Caco-2 (cell line): ENCODE measurements at regions not wholly inside any gene's neighbourhood (a gene's known extent, or its start where the extent isn't known, plus 50 kb on each side); places are given as distances from the start of the nearest gene placed in this dataset.

Experiments
- BruUV-seq: library from RNA; stranded (reverse); fragments of 400-500 nt; replicated peaks from 2 replicates; lab custom pipeline; 2021; lab: Mats Ljungman, UMichigan
- CTCF ChIA-PET: fragments of 300-600 bp; sonication (Branson Sonifier 250); formaldehyde crosslinking; loops from one replicate; lab custom pipeline; 2022; ENCODE audit warnings: antibody characterized with exemption; lab: Charles Lee
- POLR2A ChIA-PET: fragments of 300-600 bp; sonication (Branson Sonifier 250); formaldehyde crosslinking; loops from one replicate; lab custom pipeline; 2022; ENCODE audit warnings: antibody characterized with exemption; lab: Charles Lee
- DNase-seq, 2 experiments: peaks; one replicate each; pipeline versions ENCODE4 v3.0.0 to v3.0.0-alpha.2; 2020 to 2022
- H3K27me3 ChIP-seq: replicated peaks from 2 replicates; pipeline ENCODE4 v1.6.0; 2011; ENCODE audit warnings: low read length; ENCODE audit not compliant: control insufficient read depth, insufficient read depth
- H3K36me3 ChIP-seq: 2 replicates; pipeline ENCODE4 v1.5.1; 2011; ENCODE audit warnings: low read length; ENCODE audit not compliant: control insufficient read depth, insufficient read depth
- H3K4me1 ChIP-seq: fragments of 250-450 bp; sonication (Bioruptor Pico); 2 replicates; pipeline ENCODE4 v1.5.1; 2020; ENCODE audit warnings: mild to moderate bottlenecking
- H3K4me3 ChIP-seq: 2 replicates; pipeline ENCODE4 v1.5.1; 2011; ENCODE audit warnings: low read depth, mild to moderate bottlenecking, control low read depth, low read length
- H3K9me3 ChIP-seq: fragments of 250-450 bp; sonication (Bioruptor Pico); 2 replicates; pipeline ENCODE4 v1.5.1; 2020; ENCODE audit warnings: mild to moderate bottlenecking, moderate library complexity
- H3K27ac Mint-ChIP-seq: one replicate; pipeline ENCODE4 v1.8.0; 2022; ENCODE audit warnings: mixed read lengths; ENCODE audit not compliant: unreplicated experiment
- H3K27me3 Mint-ChIP-seq: one replicate; pipeline ENCODE4 v1.8.0; 2022; ENCODE audit warnings: mixed read lengths; ENCODE audit not compliant: insufficient read depth, unreplicated experiment
- H3K36me3 Mint-ChIP-seq: one replicate; pipeline ENCODE4 v1.8.0; 2022; ENCODE audit warnings: mild to moderate bottlenecking, mixed read lengths; ENCODE audit not compliant: insufficient read depth, unreplicated experiment
- H3K4me1 Mint-ChIP-seq: one replicate; pipeline ENCODE4 v1.8.0; 2022; ENCODE audit warnings: low read depth, mixed read lengths; ENCODE audit not compliant: unreplicated experiment
- H3K4me3 Mint-ChIP-seq: one replicate; pipeline ENCODE4 v1.8.0; 2022; ENCODE audit warnings: mild to moderate bottlenecking, moderate library complexity, mixed read lengths; ENCODE audit not compliant: unreplicated experiment
- H3K9me3 Mint-ChIP-seq: one replicate; pipeline ENCODE4 v1.8.0; 2022; ENCODE audit warnings: mixed read lengths; ENCODE audit not compliant: unreplicated experiment
- intact Hi-C: fragments of 100-400 bp; cut with micrococcal nuclease; formaldehyde crosslinking; loops from one replicate; pipeline ENCODE4 v1.10.0; 2022; ENCODE audit not compliant: unreplicated experiment
- TF ChIP-seq, protein P1 (sequence below), 2 experiments: fragments of 200-600 bp in 1 of 2; IDR thresholded peaks; 1 replicate in 1 of 2; 2 replicates in 1 of 2; pipeline versions ENCODE4 v1.5.1 to v1.8.0; 2011 to 2022; ENCODE audit warnings: antibody characterized with exemption in 1 of 2, control low read depth in 1 of 2, inconsistent platforms in 1 of 2, low read depth in 1 of 2, low read length in 1 of 2, mild to moderate bottlenecking in 1 of 2, moderate library complexity in 1 of 2; ENCODE audit not compliant: insufficient read depth in 1 of 2, severe bottlenecking in 1 of 2, unreplicated experiment in 1 of 2

DNA sequence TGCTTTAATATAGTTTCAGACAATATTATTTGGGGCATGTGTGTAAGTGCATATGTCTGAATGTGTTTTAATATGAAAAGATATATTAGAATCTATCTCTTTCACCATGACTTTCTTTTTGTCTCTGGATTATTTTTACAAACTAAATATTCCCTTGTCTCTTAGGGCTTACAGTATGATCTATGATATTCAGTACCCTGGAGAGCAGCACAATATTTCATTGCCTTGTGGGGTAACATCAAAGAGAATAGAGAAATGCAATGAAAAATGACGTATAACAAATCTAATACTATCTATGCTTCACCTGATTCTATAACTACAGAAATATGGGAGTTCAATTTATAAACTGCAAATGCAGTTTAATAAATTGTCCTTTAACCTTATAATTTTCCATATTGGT, 2084.5 kb downstream of the MRPL39 start:
- Mint-ChIP-seq H3K36me3 (no peaks in the 10 kb centered on the region), H3K9me3 (no peaks in the 10 kb centered on the region), H3K27ac (no peak overlapping the region), H3K27me3 (no peaks in the 10 kb centered on the region), H3K4me3 (no peak overlapping the region), H3K4me1 (no peaks in the 10 kb centered on the region)
- no TSS peak for BruUV-seq
- Histone ChIP-seq H3K36me3 (no peaks in the 10 kb centered on the region), H3K4me3 (no peak overlapping the region), H3K9me3 (no peaks in the 10 kb centered on the region), H3K27me3 (no peaks in the 10 kb centered on the region), H3K4me1 (no peaks in the 10 kb centered on the region)
- intact Hi-C loops = no loop called here
- no peak for DNase-seq
- TF ChIP-seq, protein P1, sequence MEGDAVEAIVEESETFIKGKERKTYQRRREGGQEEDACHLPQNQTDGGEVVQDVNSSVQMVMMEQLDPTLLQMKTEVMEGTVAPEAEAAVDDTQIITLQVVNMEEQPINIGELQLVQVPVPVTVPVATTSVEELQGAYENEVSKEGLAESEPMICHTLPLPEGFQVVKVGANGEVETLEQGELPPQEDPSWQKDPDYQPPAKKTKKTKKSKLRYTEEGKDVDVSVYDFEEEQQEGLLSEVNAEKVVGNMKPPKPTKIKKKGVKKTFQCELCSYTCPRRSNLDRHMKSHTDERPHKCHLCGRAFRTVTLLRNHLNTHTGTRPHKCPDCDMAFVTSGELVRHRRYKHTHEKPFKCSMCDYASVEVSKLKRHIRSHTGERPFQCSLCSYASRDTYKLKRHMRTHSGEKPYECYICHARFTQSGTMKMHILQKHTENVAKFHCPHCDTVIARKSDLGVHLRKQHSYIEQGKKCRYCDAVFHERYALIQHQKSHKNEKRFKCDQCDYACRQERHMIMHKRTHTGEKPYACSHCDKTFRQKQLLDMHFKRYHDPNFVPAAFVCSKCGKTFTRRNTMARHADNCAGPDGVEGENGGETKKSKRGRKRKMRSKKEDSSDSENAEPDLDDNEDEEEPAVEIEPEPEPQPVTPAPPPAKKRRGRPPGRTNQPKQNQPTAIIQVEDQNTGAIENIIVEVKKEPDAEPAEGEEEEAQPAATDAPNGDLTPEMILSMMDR (IDR thresholded peaks at IDR 0.05; ENCODE audit: insufficient read depth in 1 of 2, low read depth in 1 of 2, low read length in 1 of 2, severe bottlenecking in 1 of 2, unreplicated experiment in 1 of 2) = no peak
- CTCF ChIA-PET = no interaction called here
- POLR2A ChIA-PET = no interaction called here

DNA sequence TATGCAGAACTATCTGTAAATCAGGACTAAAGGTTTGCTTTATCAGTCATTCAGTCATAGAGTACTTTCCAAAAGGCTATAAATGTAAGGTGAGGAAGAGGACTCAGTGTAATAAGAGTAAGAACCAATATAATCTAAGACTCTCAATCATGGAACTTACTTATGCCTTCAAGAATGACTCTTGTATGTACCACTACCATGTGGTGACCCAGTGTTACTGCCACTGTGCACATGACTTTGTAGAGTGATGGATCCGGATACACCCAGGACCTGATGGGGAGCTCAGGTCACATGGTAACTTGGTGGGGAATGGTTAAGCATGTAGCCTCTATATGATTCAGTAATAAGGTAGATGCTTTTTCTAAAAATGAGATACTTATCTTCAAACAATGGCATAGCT, 2099.8 kb downstream of the MRPL39 start:
- intact Hi-C loops = no loop called here
- Histone ChIP-seq H3K4me1 (no peaks in the 10 kb centered on the region), H3K9me3 (no peaks in the 10 kb centered on the region), H3K4me3 (no peak overlapping the region), H3K27me3 (no peaks in the 10 kb centered on the region), H3K36me3 (no peaks in the 10 kb centered on the region)
- Mint-ChIP-seq H3K27ac (no peak overlapping the region), H3K4me3 (no peak overlapping the region), H3K36me3 (no peaks in the 10 kb centered on the region), H3K4me1 (no peaks in the 10 kb centered on the region), H3K9me3 (no peaks in the 10 kb centered on the region), H3K27me3 (no peaks in the 10 kb centered on the region)
- no TSS peak for BruUV-seq
- DNase-seq = no peak
- ChIA-PET POLR2A (no interaction called here), CTCF (no interaction called here)
- TF ChIP-seq, protein P1 (IDR thresholded peaks at IDR 0.05; ENCODE audit: insufficient read depth in 1 of 2, low read depth in 1 of 2, low read length in 1 of 2, severe bottlenecking in 1 of 2, unreplicated experiment in 1 of 2) = no peak

DNA sequence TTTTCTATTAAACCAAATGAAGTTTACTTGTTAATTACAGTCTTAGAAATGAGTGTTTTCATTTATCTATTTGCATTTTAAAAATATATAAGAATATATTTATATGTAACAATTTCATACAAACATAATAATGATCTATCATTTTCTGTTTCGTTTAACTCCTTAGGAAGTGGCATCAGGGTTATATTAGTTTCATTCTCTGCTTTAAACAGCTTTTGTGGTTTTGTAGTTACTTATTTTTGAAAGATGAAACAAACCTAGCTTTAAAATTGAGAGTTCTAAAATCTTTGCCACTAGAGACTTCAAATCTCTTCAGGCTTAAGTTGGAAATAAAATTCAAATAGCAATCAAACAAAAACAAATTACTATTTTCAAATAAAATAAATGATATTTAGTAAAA, 2110.6 kb downstream of the MRPL39 start:
- POLR2A ChIA-PET = no interaction called here

More for the DNA sequence above, 2110.6 kb downstream of the MRPL39 start:
- Mint-ChIP-seq H3K4me3 (no peak overlapping the region), H3K36me3 (no peaks in the 10 kb centered on the region), H3K9me3 (no peaks in the 10 kb centered on the region), H3K27me3 (peaks cover 3% of the 10 kb centered on the region), H3K4me1 (no peaks in the 10 kb centered on the region), H3K27ac (no peak overlapping the region)
- no TSS peak for BruUV-seq
- TF ChIP-seq, protein P1 (IDR thresholded peaks at IDR 0.05; ENCODE audit: insufficient read depth in 1 of 2, low read depth in 1 of 2, low read length in 1 of 2, severe bottlenecking in 1 of 2, unreplicated experiment in 1 of 2) = no peak
- H3K9me3 ChIP-seq = no peaks in the 10 kb centered on the region
- CTCF ChIA-PET = no interaction called here
- intact Hi-C loops = no loop called here
- no peaks in the 10 kb centered on the region for H3K36me3 ChIP-seq
- no peak for DNase-seq
- H3K4me3 ChIP-seq = no peak overlapping the region
- no peaks in the 10 kb centered on the region for H3K27me3 ChIP-seq
- no peaks in the 10 kb centered on the region for H3K4me1 ChIP-seq
